ENCODE measurements at regions not wholly inside any gene's neighbourhood (a gene's known extent, or its start where the extent isn't known, plus 50 kb on each side); places are given as distances from the start of the nearest gene placed in this dataset.

DNA sequence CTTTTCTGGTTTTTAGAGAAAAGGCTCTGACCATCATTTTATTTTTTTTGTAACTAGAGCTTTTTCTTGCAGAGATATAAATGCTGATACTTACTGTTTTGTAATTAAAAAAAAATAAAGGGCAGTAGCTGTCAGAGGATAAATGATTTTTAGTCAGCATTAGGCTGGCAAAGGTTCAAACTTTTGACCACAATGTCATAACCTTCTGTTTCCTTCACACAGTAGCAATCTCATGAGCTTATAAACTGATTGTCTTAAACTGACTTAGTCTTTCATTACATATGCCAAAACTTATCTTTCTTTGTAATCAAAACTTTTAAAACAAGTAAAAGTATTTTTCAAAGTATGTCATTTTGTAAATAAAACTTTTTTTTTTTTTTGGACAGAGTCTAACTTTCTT is 841.9 kb downstream of the OTOL1 start:
- no peak overlapping the region for H3K4me3 ChIP-seq
- TF ChIP-seq CHD4 (IDR thresholded peaks at IDR 0.05; ENCODE audit: borderline replicate concordance) (no peak), FOXS1 (CRISPR knock-in tag; IDR thresholded peaks at IDR 0.05) (no peak), HOXB5 (CRISPR knock-in tag; IDR thresholded peaks at IDR 0.05) (no peak), EHMT2 (IDR thresholded peaks at IDR 0.05; ENCODE audit: low read depth) (no peak), HDAC2 (IDR thresholded peaks at IDR 0.05) (no peak), RAD21 (conservative IDR thresholded peaks at IDR 0.05 in 1 of 2, IDR thresholded peaks at IDR 0.05 in 1 of 2) (no peak), RFX5 (IDR thresholded peaks at IDR 0.05) (no peak), ZSCAN20 (CRISPR knock-in tag; IDR thresholded peaks at IDR 0.05) (no peak), TFCP2L1 (CRISPR knock-in tag; IDR thresholded peaks at IDR 0.05) (no peak), CHD2 (IDR thresholded peaks at IDR 0.05; ENCODE audit: low read length, partially characterized antibody) (no peak), GATA3 (IDR thresholded peaks at IDR 0.05; ENCODE audit: borderline replicate concordance) (no peak), SREBF2 (IDR thresholded peaks at IDR 0.05) (no peak), CEBPB (IDR thresholded peaks at IDR 0.05) (no peak)
- TF ChIP-seq, protein P1, sequence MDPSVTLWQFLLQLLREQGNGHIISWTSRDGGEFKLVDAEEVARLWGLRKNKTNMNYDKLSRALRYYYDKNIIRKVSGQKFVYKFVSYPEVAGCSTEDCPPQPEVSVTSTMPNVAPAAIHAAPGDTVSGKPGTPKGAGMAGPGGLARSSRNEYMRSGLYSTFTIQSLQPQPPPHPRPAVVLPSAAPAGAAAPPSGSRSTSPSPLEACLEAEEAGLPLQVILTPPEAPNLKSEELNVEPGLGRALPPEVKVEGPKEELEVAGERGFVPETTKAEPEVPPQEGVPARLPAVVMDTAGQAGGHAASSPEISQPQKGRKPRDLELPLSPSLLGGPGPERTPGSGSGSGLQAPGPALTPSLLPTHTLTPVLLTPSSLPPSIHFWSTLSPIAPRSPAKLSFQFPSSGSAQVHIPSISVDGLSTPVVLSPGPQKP (IDR thresholded peaks at IDR 0.05; ENCODE audit: low read depth, low read length) = no peak
- TF ChIP-seq, protein P2, sequence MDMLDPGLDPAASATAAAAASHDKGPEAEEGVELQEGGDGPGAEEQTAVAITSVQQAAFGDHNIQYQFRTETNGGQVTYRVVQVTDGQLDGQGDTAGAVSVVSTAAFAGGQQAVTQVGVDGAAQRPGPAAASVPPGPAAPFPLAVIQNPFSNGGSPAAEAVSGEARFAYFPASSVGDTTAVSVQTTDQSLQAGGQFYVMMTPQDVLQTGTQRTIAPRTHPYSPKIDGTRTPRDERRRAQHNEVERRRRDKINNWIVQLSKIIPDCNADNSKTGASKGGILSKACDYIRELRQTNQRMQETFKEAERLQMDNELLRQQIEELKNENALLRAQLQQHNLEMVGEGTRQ (IDR thresholded peaks at IDR 0.05) = no peak
- TF ChIP-seq, protein P3, sequence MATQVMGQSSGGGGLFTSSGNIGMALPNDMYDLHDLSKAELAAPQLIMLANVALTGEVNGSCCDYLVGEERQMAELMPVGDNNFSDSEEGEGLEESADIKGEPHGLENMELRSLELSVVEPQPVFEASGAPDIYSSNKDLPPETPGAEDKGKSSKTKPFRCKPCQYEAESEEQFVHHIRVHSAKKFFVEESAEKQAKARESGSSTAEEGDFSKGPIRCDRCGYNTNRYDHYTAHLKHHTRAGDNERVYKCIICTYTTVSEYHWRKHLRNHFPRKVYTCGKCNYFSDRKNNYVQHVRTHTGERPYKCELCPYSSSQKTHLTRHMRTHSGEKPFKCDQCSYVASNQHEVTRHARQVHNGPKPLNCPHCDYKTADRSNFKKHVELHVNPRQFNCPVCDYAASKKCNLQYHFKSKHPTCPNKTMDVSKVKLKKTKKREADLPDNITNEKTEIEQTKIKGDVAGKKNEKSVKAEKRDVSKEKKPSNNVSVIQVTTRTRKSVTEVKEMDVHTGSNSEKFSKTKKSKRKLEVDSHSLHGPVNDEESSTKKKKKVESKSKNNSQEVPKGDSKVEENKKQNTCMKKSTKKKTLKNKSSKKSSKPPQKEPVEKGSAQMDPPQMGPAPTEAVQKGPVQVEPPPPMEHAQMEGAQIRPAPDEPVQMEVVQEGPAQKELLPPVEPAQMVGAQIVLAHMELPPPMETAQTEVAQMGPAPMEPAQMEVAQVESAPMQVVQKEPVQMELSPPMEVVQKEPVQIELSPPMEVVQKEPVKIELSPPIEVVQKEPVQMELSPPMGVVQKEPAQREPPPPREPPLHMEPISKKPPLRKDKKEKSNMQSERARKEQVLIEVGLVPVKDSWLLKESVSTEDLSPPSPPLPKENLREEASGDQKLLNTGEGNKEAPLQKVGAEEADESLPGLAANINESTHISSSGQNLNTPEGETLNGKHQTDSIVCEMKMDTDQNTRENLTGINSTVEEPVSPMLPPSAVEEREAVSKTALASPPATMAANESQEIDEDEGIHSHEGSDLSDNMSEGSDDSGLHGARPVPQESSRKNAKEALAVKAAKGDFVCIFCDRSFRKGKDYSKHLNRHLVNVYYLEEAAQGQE (IDR thresholded peaks at IDR 0.05) = no peak
- TF ChIP-seq, protein P4, sequence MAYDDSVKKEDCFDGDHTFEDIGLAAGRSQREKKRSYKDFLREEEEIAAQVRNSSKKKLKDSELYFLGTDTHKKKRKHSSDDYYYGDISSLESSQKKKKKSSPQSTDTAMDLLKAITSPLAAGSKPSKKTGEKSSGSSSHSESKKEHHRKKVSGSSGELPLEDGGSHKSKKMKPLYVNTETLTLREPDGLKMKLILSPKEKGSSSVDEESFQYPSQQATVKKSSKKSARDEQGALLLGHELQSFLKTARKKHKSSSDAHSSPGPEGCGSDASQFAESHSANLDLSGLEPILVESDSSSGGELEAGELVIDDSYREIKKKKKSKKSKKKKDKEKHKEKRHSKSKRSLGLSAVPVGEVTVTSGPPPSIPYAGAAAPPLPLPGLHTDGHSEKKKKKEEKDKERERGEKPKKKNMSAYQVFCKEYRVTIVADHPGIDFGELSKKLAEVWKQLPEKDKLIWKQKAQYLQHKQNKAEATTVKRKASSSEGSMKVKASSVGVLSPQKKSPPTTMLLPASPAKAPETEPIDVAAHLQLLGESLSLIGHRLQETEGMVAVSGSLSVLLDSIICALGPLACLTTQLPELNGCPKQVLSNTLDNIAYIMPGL (CRISPR knock-in tag; IDR thresholded peaks at IDR 0.05; ENCODE audit: borderline replicate concordance) = no peak
- TF ChIP-seq, protein P5, sequence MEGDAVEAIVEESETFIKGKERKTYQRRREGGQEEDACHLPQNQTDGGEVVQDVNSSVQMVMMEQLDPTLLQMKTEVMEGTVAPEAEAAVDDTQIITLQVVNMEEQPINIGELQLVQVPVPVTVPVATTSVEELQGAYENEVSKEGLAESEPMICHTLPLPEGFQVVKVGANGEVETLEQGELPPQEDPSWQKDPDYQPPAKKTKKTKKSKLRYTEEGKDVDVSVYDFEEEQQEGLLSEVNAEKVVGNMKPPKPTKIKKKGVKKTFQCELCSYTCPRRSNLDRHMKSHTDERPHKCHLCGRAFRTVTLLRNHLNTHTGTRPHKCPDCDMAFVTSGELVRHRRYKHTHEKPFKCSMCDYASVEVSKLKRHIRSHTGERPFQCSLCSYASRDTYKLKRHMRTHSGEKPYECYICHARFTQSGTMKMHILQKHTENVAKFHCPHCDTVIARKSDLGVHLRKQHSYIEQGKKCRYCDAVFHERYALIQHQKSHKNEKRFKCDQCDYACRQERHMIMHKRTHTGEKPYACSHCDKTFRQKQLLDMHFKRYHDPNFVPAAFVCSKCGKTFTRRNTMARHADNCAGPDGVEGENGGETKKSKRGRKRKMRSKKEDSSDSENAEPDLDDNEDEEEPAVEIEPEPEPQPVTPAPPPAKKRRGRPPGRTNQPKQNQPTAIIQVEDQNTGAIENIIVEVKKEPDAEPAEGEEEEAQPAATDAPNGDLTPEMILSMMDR (IDR thresholded peaks at IDR 0.05) = no peak
- TF ChIP-seq, protein P6, sequence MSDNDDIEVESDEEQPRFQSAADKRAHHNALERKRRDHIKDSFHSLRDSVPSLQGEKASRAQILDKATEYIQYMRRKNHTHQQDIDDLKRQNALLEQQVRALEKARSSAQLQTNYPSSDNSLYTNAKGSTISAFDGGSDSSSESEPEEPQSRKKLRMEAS (IDR thresholded peaks at IDR 0.05) = no peak
- DNase-seq (ENCODE audit: low read depth in 1 of 2, low spot score in 1 of 2) (no peak), ATAC-seq (no peak), FAIRE-seq (no peak)
- H3K9me3 ChIP-seq = 0 out of 3 replicates have a peak, but pooled peaks cover 8% of the 10 kb centered on the region
- CTCF ChIA-PET = interaction anchor here (1.0 kb wide), 1 partner anchor 44 kb away, joined by 3 read pairs; no protein-coding TSS in a partner anchor
- no peak overlapping the region for H3K27ac ChIP-seq
- no peak overlapping the region for H3K4me2 ChIP-seq
- POLR2A ChIA-PET = no interaction called here
- H3K4me1 ChIP-seq = no peaks in the 10 kb centered on the region

All from A549 (cell line).